KOPT-K1 (cell line): ENCODE measurements at regions not wholly inside any gene's neighbourhood (a gene's known extent, or its start where the extent isn't known, plus 50 kb on each side); places are given as distances from the start of the nearest gene placed in this dataset.

ENCODE experiments used
- H3K27ac ChIP-seq: fragments of 200-600 bp; sonication (generic); 2 replicates; pipeline ENCODE4 v1.5.1; 2016; ENCODE audit warnings: antibody characterized with exemption, mild to moderate bottlenecking, low read depth, low read length; ENCODE audit not compliant: poor library complexity, severe bottlenecking
- H3K36me3 ChIP-seq: fragments of 200-600 bp; sonication (generic); 2 replicates; pipeline ENCODE4 v1.5.1; 2017; ENCODE audit warnings: antibody characterized with exemption, mild to moderate bottlenecking, low read length, moderate library complexity; ENCODE audit not compliant: insufficient read depth
- H3K9me3 ChIP-seq: fragments of 200-600 bp; sonication (generic); 2 replicates; pipeline ENCODE4 v1.5.1; 2017; ENCODE audit warnings: antibody characterized with exemption, low read length, mild to moderate bottlenecking; ENCODE audit not compliant: insufficient read depth, poor library complexity, severe bottlenecking

- H3K9me3 ChIP-seq, result no peaks in the 10 kb centered on the region
- no peaks in the 10 kb centered on the region for H3K36me3 ChIP-seq
- H3K27ac ChIP-seq, result no peak overlapping the region
Observed at GRCh38 chr11:29343465-29344333, 673.1 kb downstream of the KCNA4 start.

GRCh38 chr11:29336727-29337575, 679.9 kb downstream of the KCNA4 start:
- no peak overlapping the region for H3K27ac ChIP-seq
- no peaks in the 10 kb centered on the region for H3K36me3 ChIP-seq
- H3K9me3 ChIP-seq, result no peaks in the 10 kb centered on the region

GRCh38 chr11:29334776-29335130, 682.1 kb downstream of the KCNA4 start:
- Histone ChIP-seq H3K36me3 (no peaks in the 10 kb centered on the region), H3K27ac (no peak overlapping the region), H3K9me3 (no peaks in the 10 kb centered on the region)

GRCh38 chr11:29333993-29334775, 682.6 kb downstream of the KCNA4 start:
- Histone ChIP-seq H3K36me3 (no peaks in the 10 kb centered on the region), H3K27ac (no peak overlapping the region), H3K9me3 (no peaks in the 10 kb centered on the region)

- H3K36me3 ChIP-seq, result no peaks in the 10 kb centered on the region
- H3K27ac ChIP-seq, result no peak overlapping the region
- H3K9me3 ChIP-seq, result no peaks in the 10 kb centered on the region
Observed at GRCh38 chr11:29331451-29332010, 685.3 kb downstream of the KCNA4 start.

- H3K27ac ChIP-seq, result no peak overlapping the region
- H3K9me3 ChIP-seq, result no peaks in the 10 kb centered on the region
- H3K36me3 ChIP-seq, result no peaks in the 10 kb centered on the region
Observed at GRCh38 chr11:29328961-29329441, 687.8 kb downstream of the KCNA4 start.

GRCh38 chr11:29327891-29328290, 688.9 kb downstream of the KCNA4 start:
- H3K27ac ChIP-seq, result no peak overlapping the region

GRCh38 chr11:29326757-29327156, 690.1 kb downstream of the KCNA4 start:
- Histone ChIP-seq H3K36me3 (no peaks in the 10 kb centered on the region), H3K27ac (no peak overlapping the region), H3K9me3 (no peaks in the 10 kb centered on the region)

More at GRCh38 chr11:29327891-29328290, 688.9 kb downstream of the KCNA4 start:
- Histone ChIP-seq H3K36me3 (no peaks in the 10 kb centered on the region), H3K9me3 (no peaks in the 10 kb centered on the region)

GRCh38 chr11:29324328-29324727, 692.5 kb downstream of the KCNA4 start:
- Histone ChIP-seq H3K27ac (no peak overlapping the region), H3K36me3 (no peaks in the 10 kb centered on the region), H3K9me3 (no peaks in the 10 kb centered on the region)

- no peaks in the 10 kb centered on the region for H3K36me3 ChIP-seq
- no peak overlapping the region for H3K27ac ChIP-seq
- no peaks in the 10 kb centered on the region for H3K9me3 ChIP-seq
Observed at GRCh38 chr11:29321293-29322132, 695.3 kb downstream of the KCNA4 start.

GRCh38 chr11:29320196-29320595, 696.6 kb downstream of the KCNA4 start:
- H3K27ac ChIP-seq, result no peak overlapping the region
- H3K36me3 ChIP-seq, result no peaks in the 10 kb centered on the region

GRCh38 chr11:29319210-29319609, 697.6 kb downstream of the KCNA4 start:
- Histone ChIP-seq H3K9me3 (no peaks in the 10 kb centered on the region), H3K27ac (no peak overlapping the region), H3K36me3 (no peaks in the 10 kb centered on the region)

More at GRCh38 chr11:29320196-29320595, 696.6 kb downstream of the KCNA4 start:
- no peaks in the 10 kb centered on the region for H3K9me3 ChIP-seq

- Histone ChIP-seq H3K9me3 (no peaks in the 10 kb centered on the region), H3K36me3 (no peaks in the 10 kb centered on the region), H3K27ac (no peak overlapping the region)
Observed at GRCh38 chr11:29318134-29318845, 698.5 kb downstream of the KCNA4 start.
